ENCODE measurements at regions not wholly inside any gene's neighbourhood (a gene's known extent, or its start where the extent isn't known, plus 50 kb on each side); places are given as distances from the start of the nearest gene placed in this dataset.

GRCh38 chr10:109504401-109504800 is 418.9 kb downstream of the XPNPEP1 start:
- no peak for DNase-seq (ENCODE audit: low spot score)

- no peak for DNase-seq (ENCODE audit: low spot score)
Observed at GRCh38 chr10:109487691-109488090, 435.6 kb downstream of the XPNPEP1 start.

GRCh38 chr10:109480836-109481235 is 442.5 kb downstream of the XPNPEP1 start:
- DNase-seq (ENCODE audit: low spot score): no peak

- DNase-seq (ENCODE audit: low spot score): no peak
Observed at GRCh38 chr10:109475711-109476421, 447.4 kb downstream of the XPNPEP1 start.

GRCh38 chr10:109474812-109475211 is 448.5 kb downstream of the XPNPEP1 start:
- DNase-seq (ENCODE audit: low spot score): no peak

- DNase-seq (ENCODE audit: low spot score): no peak
Observed at GRCh38 chr10:109474261-109474660, 449.1 kb downstream of the XPNPEP1 start.

GRCh38 chr10:109467551-109467950 is 455.8 kb downstream of the XPNPEP1 start:
- DNase-seq (ENCODE audit: low spot score): no peak

GRCh38 chr10:109464949-109465348 is 458.4 kb downstream of the XPNPEP1 start:
- DNase-seq (ENCODE audit: low spot score): no peak

- DNase-seq (ENCODE audit: low spot score): no peak
Observed at GRCh38 chr10:109457302-109457638, 466.0 kb downstream of the XPNPEP1 start.

- no peak for DNase-seq (ENCODE audit: low spot score)
Observed at GRCh38 chr10:109456566-109457301, 466.6 kb downstream of the XPNPEP1 start.

- DNase-seq (ENCODE audit: low spot score): no peak
Observed at GRCh38 chr10:109454691-109455090, 468.6 kb downstream of the XPNPEP1 start.

- no peak for DNase-seq (ENCODE audit: low spot score)
Observed at GRCh38 chr10:109451879-109452278, 471.4 kb downstream of the XPNPEP1 start.

GRCh38 chr10:109450702-109451101 is 472.6 kb downstream of the XPNPEP1 start:
- no peak for DNase-seq (ENCODE audit: low spot score)

- DNase-seq (ENCODE audit: low spot score): no peak
Observed at GRCh38 chr10:109433434-109433833, 489.9 kb downstream of the XPNPEP1 start.

- no peak for DNase-seq (ENCODE audit: low spot score)
Observed at GRCh38 chr10:109432281-109432680, 491.0 kb downstream of the XPNPEP1 start.

- no peak for DNase-seq (ENCODE audit: low spot score)
Observed at GRCh38 chr10:109430799-109431198, 492.5 kb downstream of the XPNPEP1 start.

GRCh38 chr10:109430043-109430760 is 493.1 kb downstream of the XPNPEP1 start:
- DNase-seq (ENCODE audit: low spot score): peak; percentile 49

- no peak for DNase-seq (ENCODE audit: low spot score)
Observed at GRCh38 chr10:109428775-109429491, 494.4 kb downstream of the XPNPEP1 start.

GRCh38 chr10:109427411-109427810 is 495.9 kb downstream of the XPNPEP1 start:
- peak; percentile 18 for DNase-seq (ENCODE audit: low spot score)

GRCh38 chr10:109426987-109427386 is 496.3 kb downstream of the XPNPEP1 start:
- DNase-seq (ENCODE audit: low spot score): no peak

GRCh38 chr10:109418795-109419194 is 504.5 kb downstream of the XPNPEP1 start:
- no peak for DNase-seq (ENCODE audit: low spot score)

- no peak for DNase-seq (ENCODE audit: low spot score)
Observed at GRCh38 chr10:109417803-109418202, 505.5 kb downstream of the XPNPEP1 start.

Measured in A172 (cell line).